ENCODE measurements at regions not wholly inside any gene's neighbourhood (a gene's known extent, or its start where the extent isn't known, plus 50 kb on each side); places are given as distances from the start of the nearest gene placed in this dataset.
A peak's percentile ranks its signal among the peaks of the same experiment; 100 is the strongest.
"Not testable (repeated sequence)": the region's sequence is repeated elsewhere in the genome, so short reads cannot be mapped to it uniquely, and the experiment has no call there.

GRCh38 chr3:14028122-14028521, 96.5 kb downstream of the CHCHD4 start:
- H3K4me1 ChIP-seq (ENCODE audit: insufficient read depth); DNase-seq (ENCODE audit: low spot score); H3K9me2 ChIP-seq (replicated peaks; ENCODE audit: insufficient read depth); H3K27ac ChIP-seq; H3K79me2 ChIP-seq; H3K27me3 ChIP-seq; H3K4me3 ChIP-seq; H3K36me3 ChIP-seq (replicated peaks; ENCODE audit: insufficient read depth, low read depth); H4K20me1 ChIP-seq (ENCODE audit: insufficient read depth, poor library complexity, severe bottlenecking); H3K4me2 ChIP-seq; H3K9me3 ChIP-seq (ENCODE audit: low read depth); H2AFZ ChIP-seq: not testable (repeated sequence)
- WGBS (ENCODE audit: low lambda C conversion rate, missing lambda C conversion rate), result 97% methylated on average over 9 of the region's 9 CpGs

GRCh38 chr3:14019459-14019858, 105.2 kb downstream of the CHCHD4 start:
- no peak overlapping the region for H3K27ac ChIP-seq
- H3K27me3 ChIP-seq, result no peaks in the 10 kb centered on the region
- H3K9me2 ChIP-seq (replicated peaks; ENCODE audit: insufficient read depth), result no peaks in the 10 kb centered on the region
- H3K79me2 ChIP-seq, result no peaks in the 10 kb centered on the region
- no peaks in the 10 kb centered on the region for H3K36me3 ChIP-seq (replicated peaks; ENCODE audit: insufficient read depth, low read depth)
- no peaks in the 10 kb centered on the region for H3K9me3 ChIP-seq (ENCODE audit: low read depth)
- no peaks in the 10 kb centered on the region for H4K20me1 ChIP-seq (ENCODE audit: insufficient read depth, poor library complexity, severe bottlenecking)
- TF ChIP-seq EZH2 (IDR thresholded peaks at IDR 0.05; ENCODE audit: borderline replicate concordance) (no peak), EZH2phosphoT487 (IDR thresholded peaks at IDR 0.05; ENCODE audit: low read depth, severe bottlenecking, unreplicated experiment) (no peak), CTCF (IDR thresholded peaks at IDR 0.05; ENCODE audit: poor library complexity) (no peak)
- no peaks in the 10 kb centered on the region for H3K4me1 ChIP-seq (ENCODE audit: insufficient read depth)
- 84% methylated on average over 4 of the region's 4 CpGs for WGBS (ENCODE audit: low lambda C conversion rate, missing lambda C conversion rate)
- no peak for DNase-seq (ENCODE audit: low spot score)
- H3K4me3 ChIP-seq, result no peak overlapping the region
- no peak overlapping the region for H2AFZ ChIP-seq
- no peak overlapping the region for H3K4me2 ChIP-seq

- Histone ChIP-seq H3K4me1 (ENCODE audit: insufficient read depth) (no peaks in the 10 kb centered on the region), H3K4me3 (no peak overlapping the region), H3K27me3 (no peaks in the 10 kb centered on the region), H3K4me2 (no peak overlapping the region), H3K9me2 (replicated peaks; ENCODE audit: insufficient read depth) (no peaks in the 10 kb centered on the region), H4K20me1 (ENCODE audit: insufficient read depth, poor library complexity, severe bottlenecking) (no peaks in the 10 kb centered on the region), H3K27ac (no peak overlapping the region), H3K9me3 (ENCODE audit: low read depth) (no peaks in the 10 kb centered on the region), H3K36me3 (replicated peaks; ENCODE audit: insufficient read depth, low read depth) (no peaks in the 10 kb centered on the region), H2AFZ (no peak overlapping the region), H3K79me2 (no peaks in the 10 kb centered on the region)
- WGBS (ENCODE audit: low lambda C conversion rate, missing lambda C conversion rate), result 85% methylated on average over 8 of the region's 8 CpGs
- TF ChIP-seq EZH2 (IDR thresholded peaks at IDR 0.05; ENCODE audit: borderline replicate concordance) (no peak), CTCF (IDR thresholded peaks at IDR 0.05; ENCODE audit: poor library complexity) (no peak), EZH2phosphoT487 (IDR thresholded peaks at IDR 0.05; ENCODE audit: low read depth, severe bottlenecking, unreplicated experiment) (no peak)
- peak; percentile 14 for DNase-seq (ENCODE audit: low spot score)
These were observed 107.7 kb downstream of the CHCHD4 start for GRCh38 chr3:14016900-14017475.

- Histone ChIP-seq H3K79me2 (no peaks in the 10 kb centered on the region), H3K36me3 (replicated peaks; ENCODE audit: insufficient read depth, low read depth) (no peaks in the 10 kb centered on the region), H2AFZ (no peak overlapping the region), H3K27ac (no peak overlapping the region), H3K27me3 (no peaks in the 10 kb centered on the region), H3K4me2 (no peak overlapping the region), H3K4me3 (no peak overlapping the region), H3K4me1 (ENCODE audit: insufficient read depth) (no peaks in the 10 kb centered on the region), H3K9me3 (ENCODE audit: low read depth) (no peaks in the 10 kb centered on the region), H3K9me2 (replicated peaks; ENCODE audit: insufficient read depth) (no peaks in the 10 kb centered on the region), H4K20me1 (ENCODE audit: insufficient read depth, poor library complexity, severe bottlenecking) (no peaks in the 10 kb centered on the region)
- no peak for DNase-seq (ENCODE audit: low spot score)
- 64% methylated on average over 4 of the region's 4 CpGs for WGBS (ENCODE audit: low lambda C conversion rate, missing lambda C conversion rate)
- TF ChIP-seq EZH2 (IDR thresholded peaks at IDR 0.05; ENCODE audit: borderline replicate concordance) (no peak), EZH2phosphoT487 (IDR thresholded peaks at IDR 0.05; ENCODE audit: low read depth, severe bottlenecking, unreplicated experiment) (no peak), CTCF (IDR thresholded peaks at IDR 0.05; ENCODE audit: poor library complexity) (no peak)
These were observed 117.7 kb downstream of the CHCHD4 start for GRCh38 chr3:14007006-14007405.

Measured in hepatocyte (in vitro differentiated cells).